Left lung (tissue), 4 donors: ENCODE measurements at regions not wholly inside any gene's neighbourhood (a gene's known extent, or its start where the extent isn't known, plus 50 kb on each side); places are given as distances from the start of the nearest gene placed in this dataset.
A peak's percentile ranks its signal among the peaks of the same experiment; 100 is the strongest.

Experiments
- ATAC-seq: fragments of 200-7000 bp; cut with Tn5 transposase; one replicate; pipeline ENCODE4 v1.9.1; 2020; ENCODE audit warnings: moderate library complexity
- DNase-seq, 4 donors: peaks; one replicate each; pipeline ENCODE4 v3.0.0-alpha.2; 2013 to 2020
- H3K27ac ChIP-seq, 2 donors: fragments of 200-600 bp; sonication (generic) in 1 of 2; one replicate each; pipeline versions ENCODE4 v1.5.0 to v1.8.0; 2020 to 2021
- H3K27me3 ChIP-seq, 2 donors: fragments of 200-600 bp; sonication (generic) in 1 of 2; one replicate each; pipeline versions ENCODE4 v1.5.0 to v1.8.0; 2020 to 2021
- H3K36me3 ChIP-seq, 2 donors: fragments of 200-600 bp; sonication (generic) in 1 of 2; one replicate each; pipeline versions ENCODE4 v1.5.0 to v1.8.0; 2020 to 2021
- H3K4me1 ChIP-seq, 2 donors: fragments of 200-600 bp; one replicate each; pipeline ENCODE4 v1.8.0; 2021
- H3K4me3 ChIP-seq, 2 donors: fragments of 200-600 bp; sonication (generic) in 1 of 2; one replicate each; pipeline versions ENCODE4 v1.5.0 to v1.8.0; 2020 to 2021; ENCODE audit warnings: mild to moderate bottlenecking in 1 of 2
- H3K9me3 ChIP-seq, 2 donors: fragments of 200-600 bp; sonication (generic) in 1 of 2; one replicate each; pipeline versions ENCODE4 v1.5.0 to v1.8.0; 2020 to 2021
- CTCF ChIP-seq, 2 donors: fragments of 200-600 bp; sonication (generic) in 1 of 2; IDR thresholded peaks; one replicate each; pipeline versions ENCODE4 v1.5.0 to v1.8.0; 2021; ENCODE audit warnings: antibody characterized with exemption in 2 of 2
- intact Hi-C, 2 donors: fragments of 100-400 bp; cut with DNase I; formaldehyde crosslinking; loops; one replicate each; pipeline versions ENCODE4 v1.11.2 to v1.14.2; 2022
- donor health status: DM: no; HTN: yes; CAD: no.
- donor health status: DM: no; HTN: no; CAD: no.

GRCh38 chr6:147802459-147802858 lies 294.0 kb downstream of the SAMD5 start:
- intact Hi-C loops, result no loop called here
- TF ChIP-seq CTCF (IDR thresholded peaks at IDR 0.05), result no peak
- Histone ChIP-seq H3K36me3 (no peaks in the 10 kb centered on the region), H3K9me3 (peaks cover 0 to 17% of the 10 kb centered on the region in 2 donors), H3K4me1 (no peaks in the 10 kb centered on the region), H3K4me3 (no peak overlapping the region), H3K27me3 (no peaks in the 10 kb centered on the region), H3K27ac (no peak overlapping the region)
- DNase-seq (peak in 1 of 4 donors; percentile 19), ATAC-seq (no peak)

- ATAC-seq (no peak), DNase-seq (no peak)
- Histone ChIP-seq H3K36me3 (no peaks in the 10 kb centered on the region), H3K27ac (no peak overlapping the region), H3K27me3 (no peaks in the 10 kb centered on the region), H3K4me1 (no peaks in the 10 kb centered on the region), H3K9me3 (peaks cover 0 to 23% of the 10 kb centered on the region in 2 donors), H3K4me3 (no peak overlapping the region)
- intact Hi-C loops, result no loop called here
- TF ChIP-seq CTCF (IDR thresholded peaks at IDR 0.05), result no peak
These were observed 296.7 kb downstream of the SAMD5 start for GRCh38 chr6:147805155-147805554.

GRCh38 chr6:147806697-147807096 lies 298.2 kb downstream of the SAMD5 start:
- H3K4me3 ChIP-seq, result no peak overlapping the region
- TF ChIP-seq CTCF (IDR thresholded peaks at IDR 0.05), result no peak
- no peak for DNase-seq
- no peaks in the 10 kb centered on the region for H3K27me3 ChIP-seq
- H3K36me3 ChIP-seq, result no peaks in the 10 kb centered on the region
- H3K9me3 ChIP-seq, result peaks cover 0 to 23% of the 10 kb centered on the region in 2 donors
- no peak overlapping the region for H3K27ac ChIP-seq
- no peak for ATAC-seq
- intact Hi-C loops, result no loop called here
- H3K4me1 ChIP-seq, result no peaks in the 10 kb centered on the region

- no peak for ATAC-seq
- peak in 1 of 4 donors; percentile 48 for DNase-seq
- no peak for TF ChIP-seq CTCF (IDR thresholded peaks at IDR 0.05)
- intact Hi-C loops, result no loop called here
- Histone ChIP-seq H3K27ac (no peak overlapping the region), H3K27me3 (no peaks in the 10 kb centered on the region), H3K4me1 (no peaks in the 10 kb centered on the region), H3K4me3 (no peak overlapping the region), H3K9me3 (peaks cover 0 to 23% of the 10 kb centered on the region in 2 donors), H3K36me3 (no peaks in the 10 kb centered on the region)
These were observed 300.1 kb downstream of the SAMD5 start for GRCh38 chr6:147808640-147809039.

GRCh38 chr6:147811913-147812629 lies 303.6 kb downstream of the SAMD5 start:
- no peak overlapping the region for H3K4me3 ChIP-seq
- no peak for TF ChIP-seq CTCF (IDR thresholded peaks at IDR 0.05)
- DNase-seq (no peak), ATAC-seq (no peak)
- H3K27me3 ChIP-seq, result no peaks in the 10 kb centered on the region
- intact Hi-C loops, result no loop called here
- H3K4me1 ChIP-seq, result no peaks in the 10 kb centered on the region
- H3K9me3 ChIP-seq, result peaks cover 0 to 9% of the 10 kb centered on the region in 2 donors
- no peaks in the 10 kb centered on the region for H3K36me3 ChIP-seq
- H3K27ac ChIP-seq, result no peak overlapping the region
